KOPT-K1 (cell line): ENCODE measurements at regions not wholly inside any gene's neighbourhood (a gene's known extent, or its start where the extent isn't known, plus 50 kb on each side); places are given as distances from the start of the nearest gene placed in this dataset.

Experiments used
- H3K27ac ChIP-seq: fragments of 200-600 bp; sonication (generic); 2 replicates; pipeline ENCODE4 v1.5.1; 2016; ENCODE audit warnings: antibody characterized with exemption, mild to moderate bottlenecking, low read depth, low read length; ENCODE audit not compliant: poor library complexity, severe bottlenecking
- H3K36me3 ChIP-seq: fragments of 200-600 bp; sonication (generic); 2 replicates; pipeline ENCODE4 v1.5.1; 2017; ENCODE audit warnings: antibody characterized with exemption, mild to moderate bottlenecking, low read length, moderate library complexity; ENCODE audit not compliant: insufficient read depth
- H3K9me3 ChIP-seq: fragments of 200-600 bp; sonication (generic); 2 replicates; pipeline ENCODE4 v1.5.1; 2017; ENCODE audit warnings: antibody characterized with exemption, low read length, mild to moderate bottlenecking; ENCODE audit not compliant: insufficient read depth, poor library complexity, severe bottlenecking

GRCh38 chr5:92402956-92403702 is 1020.0 kb upstream of the ARRDC3 start:
- Histone ChIP-seq H3K36me3 (no peaks in the 10 kb centered on the region), H3K27ac (no peak overlapping the region), H3K9me3 (no peaks in the 10 kb centered on the region)

- H3K9me3 ChIP-seq = no peaks in the 10 kb centered on the region
- H3K36me3 ChIP-seq = no peaks in the 10 kb centered on the region
- H3K27ac ChIP-seq = no peak overlapping the region
These were observed 1018.9 kb upstream of the ARRDC3 start for GRCh38 chr5:92402045-92402444.

- no peaks in the 10 kb centered on the region for H3K9me3 ChIP-seq
- H3K27ac ChIP-seq = no peak overlapping the region
- H3K36me3 ChIP-seq = no peaks in the 10 kb centered on the region
These were observed 1018.4 kb upstream of the ARRDC3 start for GRCh38 chr5:92401492-92401891.

- no peaks in the 10 kb centered on the region for H3K9me3 ChIP-seq
- no peak overlapping the region for H3K27ac ChIP-seq
- H3K36me3 ChIP-seq = no peaks in the 10 kb centered on the region
These were observed 1011.8 kb upstream of the ARRDC3 start for GRCh38 chr5:92394936-92395335.

- Histone ChIP-seq H3K9me3 (no peaks in the 10 kb centered on the region), H3K36me3 (no peaks in the 10 kb centered on the region), H3K27ac (no peak overlapping the region)
These were observed 1007.5 kb upstream of the ARRDC3 start for GRCh38 chr5:92390657-92391056.

- Histone ChIP-seq H3K9me3 (no peaks in the 10 kb centered on the region), H3K27ac (no peak overlapping the region), H3K36me3 (no peaks in the 10 kb centered on the region)
These were observed 997.1 kb upstream of the ARRDC3 start for GRCh38 chr5:92380069-92380770.

- Histone ChIP-seq H3K9me3 (no peaks in the 10 kb centered on the region), H3K36me3 (no peaks in the 10 kb centered on the region), H3K27ac (no peak overlapping the region)
These were observed 996.0 kb upstream of the ARRDC3 start for GRCh38 chr5:92378966-92379611.

GRCh38 chr5:92374859-92375258 is 991.7 kb upstream of the ARRDC3 start:
- H3K9me3 ChIP-seq = no peaks in the 10 kb centered on the region
- H3K27ac ChIP-seq = no peak overlapping the region
- no peaks in the 10 kb centered on the region for H3K36me3 ChIP-seq

GRCh38 chr5:92372766-92373165 is 989.6 kb upstream of the ARRDC3 start:
- no peak overlapping the region for H3K27ac ChIP-seq
- H3K9me3 ChIP-seq = no peaks in the 10 kb centered on the region
- H3K36me3 ChIP-seq = no peaks in the 10 kb centered on the region

- Histone ChIP-seq H3K9me3 (no peaks in the 10 kb centered on the region), H3K36me3 (no peaks in the 10 kb centered on the region), H3K27ac (no peak overlapping the region)
These were observed 988.7 kb upstream of the ARRDC3 start for GRCh38 chr5:92371889-92372235.

- H3K27ac ChIP-seq = no peak overlapping the region
These were observed 988.2 kb upstream of the ARRDC3 start for GRCh38 chr5:92371171-92371888.

GRCh38 chr5:92370032-92370431 is 986.9 kb upstream of the ARRDC3 start:
- Histone ChIP-seq H3K36me3 (no peaks in the 10 kb centered on the region), H3K27ac (no peak overlapping the region), H3K9me3 (no peaks in the 10 kb centered on the region)

More at GRCh38 chr5:92371171-92371888, 988.2 kb upstream of the ARRDC3 start:
- H3K36me3 ChIP-seq = no peaks in the 10 kb centered on the region
- no peaks in the 10 kb centered on the region for H3K9me3 ChIP-seq

GRCh38 chr5:92369587-92369986 is 986.5 kb upstream of the ARRDC3 start:
- Histone ChIP-seq H3K36me3 (no peaks in the 10 kb centered on the region), H3K9me3 (no peaks in the 10 kb centered on the region), H3K27ac (no peak overlapping the region)

- no peaks in the 10 kb centered on the region for H3K36me3 ChIP-seq
- no peaks in the 10 kb centered on the region for H3K9me3 ChIP-seq
- H3K27ac ChIP-seq = no peak overlapping the region
These were observed 982.0 kb upstream of the ARRDC3 start for GRCh38 chr5:92364986-92365550.
